ENCODE measurements at regions not wholly inside any gene's neighbourhood (a gene's known extent, or its start where the extent isn't known, plus 50 kb on each side); places are given as distances from the start of the nearest gene placed in this dataset.

DNA sequence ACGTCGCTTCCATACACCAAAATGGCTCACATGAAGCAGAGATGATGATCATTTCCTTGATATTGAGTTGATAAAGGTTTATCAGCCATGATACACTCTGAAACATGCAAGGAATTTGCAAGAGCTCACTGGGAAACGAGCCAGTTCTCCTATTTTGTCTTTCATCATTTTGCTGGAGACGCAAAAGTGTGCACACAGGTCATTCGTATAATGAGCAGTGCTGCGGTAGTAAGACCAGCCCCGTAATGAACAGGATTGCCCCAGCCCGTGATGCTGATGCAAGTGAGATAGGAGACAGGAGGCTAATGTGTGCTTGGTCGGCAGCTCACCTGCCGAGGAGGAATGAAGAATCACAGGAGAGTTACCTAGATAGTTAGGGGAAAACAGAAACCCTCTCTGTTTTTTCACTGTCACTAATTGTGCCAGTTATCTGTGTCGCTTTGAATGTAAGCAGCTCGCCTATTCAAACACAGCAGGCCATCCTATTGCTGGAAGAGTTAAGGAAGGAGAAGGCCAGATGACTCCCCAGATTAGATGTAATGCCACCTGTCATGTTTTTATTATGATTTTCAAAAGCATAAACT lies 391.8 kb downstream of the SAMD5 start:
- no peak for DNase-seq (ENCODE audit: low read depth in 1 of 2, low spot score in 1 of 2)
- H3K27me3 ChIP-seq (ENCODE audit: insufficient read depth, poor library complexity, severe bottlenecking), result no peaks in the 10 kb centered on the region
- TF ChIP-seq, protein P1, sequence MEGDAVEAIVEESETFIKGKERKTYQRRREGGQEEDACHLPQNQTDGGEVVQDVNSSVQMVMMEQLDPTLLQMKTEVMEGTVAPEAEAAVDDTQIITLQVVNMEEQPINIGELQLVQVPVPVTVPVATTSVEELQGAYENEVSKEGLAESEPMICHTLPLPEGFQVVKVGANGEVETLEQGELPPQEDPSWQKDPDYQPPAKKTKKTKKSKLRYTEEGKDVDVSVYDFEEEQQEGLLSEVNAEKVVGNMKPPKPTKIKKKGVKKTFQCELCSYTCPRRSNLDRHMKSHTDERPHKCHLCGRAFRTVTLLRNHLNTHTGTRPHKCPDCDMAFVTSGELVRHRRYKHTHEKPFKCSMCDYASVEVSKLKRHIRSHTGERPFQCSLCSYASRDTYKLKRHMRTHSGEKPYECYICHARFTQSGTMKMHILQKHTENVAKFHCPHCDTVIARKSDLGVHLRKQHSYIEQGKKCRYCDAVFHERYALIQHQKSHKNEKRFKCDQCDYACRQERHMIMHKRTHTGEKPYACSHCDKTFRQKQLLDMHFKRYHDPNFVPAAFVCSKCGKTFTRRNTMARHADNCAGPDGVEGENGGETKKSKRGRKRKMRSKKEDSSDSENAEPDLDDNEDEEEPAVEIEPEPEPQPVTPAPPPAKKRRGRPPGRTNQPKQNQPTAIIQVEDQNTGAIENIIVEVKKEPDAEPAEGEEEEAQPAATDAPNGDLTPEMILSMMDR (IDR thresholded peaks at IDR 0.05; ENCODE audit: insufficient read depth, low read length), result no peak
- TF ChIP-seq GABPA (IDR thresholded peaks at IDR 0.05; ENCODE audit: low read depth) (no peak), POLR2AphosphoS5 (IDR thresholded peaks at IDR 0.05; ENCODE audit: low read depth) (no peak), SPI1 (IDR thresholded peaks at IDR 0.05; ENCODE audit: borderline replicate concordance, low read depth) (no peak)
- TF ChIP-seq, protein P2, sequence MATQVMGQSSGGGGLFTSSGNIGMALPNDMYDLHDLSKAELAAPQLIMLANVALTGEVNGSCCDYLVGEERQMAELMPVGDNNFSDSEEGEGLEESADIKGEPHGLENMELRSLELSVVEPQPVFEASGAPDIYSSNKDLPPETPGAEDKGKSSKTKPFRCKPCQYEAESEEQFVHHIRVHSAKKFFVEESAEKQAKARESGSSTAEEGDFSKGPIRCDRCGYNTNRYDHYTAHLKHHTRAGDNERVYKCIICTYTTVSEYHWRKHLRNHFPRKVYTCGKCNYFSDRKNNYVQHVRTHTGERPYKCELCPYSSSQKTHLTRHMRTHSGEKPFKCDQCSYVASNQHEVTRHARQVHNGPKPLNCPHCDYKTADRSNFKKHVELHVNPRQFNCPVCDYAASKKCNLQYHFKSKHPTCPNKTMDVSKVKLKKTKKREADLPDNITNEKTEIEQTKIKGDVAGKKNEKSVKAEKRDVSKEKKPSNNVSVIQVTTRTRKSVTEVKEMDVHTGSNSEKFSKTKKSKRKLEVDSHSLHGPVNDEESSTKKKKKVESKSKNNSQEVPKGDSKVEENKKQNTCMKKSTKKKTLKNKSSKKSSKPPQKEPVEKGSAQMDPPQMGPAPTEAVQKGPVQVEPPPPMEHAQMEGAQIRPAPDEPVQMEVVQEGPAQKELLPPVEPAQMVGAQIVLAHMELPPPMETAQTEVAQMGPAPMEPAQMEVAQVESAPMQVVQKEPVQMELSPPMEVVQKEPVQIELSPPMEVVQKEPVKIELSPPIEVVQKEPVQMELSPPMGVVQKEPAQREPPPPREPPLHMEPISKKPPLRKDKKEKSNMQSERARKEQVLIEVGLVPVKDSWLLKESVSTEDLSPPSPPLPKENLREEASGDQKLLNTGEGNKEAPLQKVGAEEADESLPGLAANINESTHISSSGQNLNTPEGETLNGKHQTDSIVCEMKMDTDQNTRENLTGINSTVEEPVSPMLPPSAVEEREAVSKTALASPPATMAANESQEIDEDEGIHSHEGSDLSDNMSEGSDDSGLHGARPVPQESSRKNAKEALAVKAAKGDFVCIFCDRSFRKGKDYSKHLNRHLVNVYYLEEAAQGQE (IDR thresholded peaks at IDR 0.05; ENCODE audit: insufficient replicate concordance, low read depth), result no peak
- no peak overlapping the region for H3K27ac ChIP-seq (replicated peaks)
- no peak overlapping the region for H3K4me3 ChIP-seq (replicated peaks; ENCODE audit: insufficient read depth, low read length)

DNA sequence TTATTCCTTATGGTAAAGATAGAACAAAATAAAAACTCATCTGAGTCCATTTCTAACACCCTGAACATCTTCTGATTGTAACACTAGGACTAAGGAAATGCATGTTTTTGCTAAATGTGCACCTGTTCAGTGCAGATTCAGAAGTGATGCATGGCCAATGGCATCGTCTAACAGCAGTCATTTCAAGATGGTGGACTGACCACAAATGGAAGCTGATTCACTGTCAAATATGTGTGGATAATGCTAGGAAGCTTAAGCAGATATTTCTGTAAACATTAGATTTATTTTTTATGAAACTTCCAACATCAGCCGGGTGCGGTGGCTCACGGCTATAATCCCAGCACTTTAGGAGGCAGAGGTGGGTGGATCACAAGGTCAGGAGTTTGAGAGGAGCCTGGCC lies 394.8 kb downstream of the SAMD5 start:
- H3K27ac ChIP-seq (replicated peaks), result no peak overlapping the region
- H3K4me3 ChIP-seq (replicated peaks; ENCODE audit: insufficient read depth, low read length), result no peak overlapping the region
- no peak for DNase-seq (ENCODE audit: low read depth in 1 of 2, low spot score in 1 of 2)
- no peak for TF ChIP-seq GABPA (IDR thresholded peaks at IDR 0.05; ENCODE audit: low read depth)
- TF ChIP-seq POLR2AphosphoS5 (IDR thresholded peaks at IDR 0.05; ENCODE audit: low read depth), result no peak
- TF ChIP-seq, protein P2 (IDR thresholded peaks at IDR 0.05; ENCODE audit: insufficient replicate concordance, low read depth), result no peak
- TF ChIP-seq, protein P1 (IDR thresholded peaks at IDR 0.05; ENCODE audit: insufficient read depth, low read length), result no peak
- TF ChIP-seq SPI1 (IDR thresholded peaks at IDR 0.05; ENCODE audit: borderline replicate concordance, low read depth), result no peak
- H3K27me3 ChIP-seq (ENCODE audit: insufficient read depth, poor library complexity, severe bottlenecking), result no peaks in the 10 kb centered on the region

DNA sequence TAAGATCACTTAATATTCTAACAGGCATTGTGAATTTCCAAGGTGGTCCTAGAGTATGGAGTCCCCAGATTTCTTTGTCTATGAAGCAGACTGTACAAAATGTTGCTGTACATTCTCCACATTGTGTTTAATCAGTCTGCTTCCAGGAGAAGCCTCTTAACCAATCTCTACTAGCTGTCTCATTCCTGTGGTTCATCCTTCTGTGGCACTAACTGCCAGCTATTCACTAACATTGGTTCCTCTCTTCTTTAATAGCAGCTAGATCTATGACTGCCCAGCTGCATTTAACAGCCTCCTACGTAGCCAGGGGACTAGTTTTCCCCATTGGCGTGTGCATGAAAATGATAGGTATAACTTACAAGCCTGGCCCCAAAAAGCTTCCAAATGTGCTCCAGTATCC lies 395.4 kb downstream of the SAMD5 start:
- H3K27ac ChIP-seq (replicated peaks), result no peak overlapping the region
- no peaks in the 10 kb centered on the region for H3K27me3 ChIP-seq (ENCODE audit: insufficient read depth, poor library complexity, severe bottlenecking)
- H3K4me3 ChIP-seq (replicated peaks; ENCODE audit: insufficient read depth, low read length), result no peak overlapping the region
- TF ChIP-seq GABPA (IDR thresholded peaks at IDR 0.05; ENCODE audit: low read depth), result no peak
- TF ChIP-seq, protein P2 (IDR thresholded peaks at IDR 0.05; ENCODE audit: insufficient replicate concordance, low read depth), result no peak
- DNase-seq (ENCODE audit: low read depth in 1 of 2, low spot score in 1 of 2), result no peak

All from HL-60 (cell line).